ENCODE measurements at regions not wholly inside any gene's neighbourhood (a gene's known extent, or its start where the extent isn't known, plus 50 kb on each side); places are given as distances from the start of the nearest gene placed in this dataset.

DNA sequence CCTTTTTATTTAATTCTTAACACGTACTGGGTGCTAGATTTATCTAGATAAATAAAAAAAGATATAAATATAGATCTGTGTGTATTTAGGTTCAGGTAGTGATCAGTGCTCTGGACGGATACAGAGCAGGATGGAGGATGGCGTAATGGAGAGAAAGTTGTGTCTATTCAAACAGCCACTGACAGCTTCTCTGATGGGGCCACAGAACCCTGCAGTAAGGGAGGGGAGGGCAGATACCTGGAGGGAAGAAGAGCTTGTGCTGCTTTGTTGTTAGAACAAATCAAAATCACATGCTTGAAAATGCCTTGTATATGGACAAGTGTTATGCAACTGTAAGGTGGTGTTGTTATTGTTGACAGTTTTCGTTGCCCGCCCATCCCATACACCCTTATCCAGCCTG, 170.2 kb downstream of the UTP18 start:
- CTCF ChIA-PET, result no interaction called here
- BruUV-seq (replicated peaks), result no TSS peak
- no peak for TF ChIP-seq EZH2 (IDR thresholded peaks at IDR 0.05; ENCODE audit: low read length, unreplicated experiment)
- TF ChIP-seq, protein P1, sequence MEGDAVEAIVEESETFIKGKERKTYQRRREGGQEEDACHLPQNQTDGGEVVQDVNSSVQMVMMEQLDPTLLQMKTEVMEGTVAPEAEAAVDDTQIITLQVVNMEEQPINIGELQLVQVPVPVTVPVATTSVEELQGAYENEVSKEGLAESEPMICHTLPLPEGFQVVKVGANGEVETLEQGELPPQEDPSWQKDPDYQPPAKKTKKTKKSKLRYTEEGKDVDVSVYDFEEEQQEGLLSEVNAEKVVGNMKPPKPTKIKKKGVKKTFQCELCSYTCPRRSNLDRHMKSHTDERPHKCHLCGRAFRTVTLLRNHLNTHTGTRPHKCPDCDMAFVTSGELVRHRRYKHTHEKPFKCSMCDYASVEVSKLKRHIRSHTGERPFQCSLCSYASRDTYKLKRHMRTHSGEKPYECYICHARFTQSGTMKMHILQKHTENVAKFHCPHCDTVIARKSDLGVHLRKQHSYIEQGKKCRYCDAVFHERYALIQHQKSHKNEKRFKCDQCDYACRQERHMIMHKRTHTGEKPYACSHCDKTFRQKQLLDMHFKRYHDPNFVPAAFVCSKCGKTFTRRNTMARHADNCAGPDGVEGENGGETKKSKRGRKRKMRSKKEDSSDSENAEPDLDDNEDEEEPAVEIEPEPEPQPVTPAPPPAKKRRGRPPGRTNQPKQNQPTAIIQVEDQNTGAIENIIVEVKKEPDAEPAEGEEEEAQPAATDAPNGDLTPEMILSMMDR (conservative IDR thresholded peaks at IDR 0.05; ENCODE audit: low read depth, low read length), result no peak
- TF ChIP-seq EZH2phosphoT487 (IDR thresholded peaks at IDR 0.05; ENCODE audit: borderline replicate concordance, low read length), result no peak

GRCh38 chr17:51434434-51435170, 174.3 kb downstream of the UTP18 start:
- ChIA-PET POLR2A (ENCODE audit: unreplicated experiment) (interaction anchor here (0.7 kb wide), 1 partner anchor 89 kb away, joined by 3 read pairs; no protein-coding TSS in a partner anchor), CTCF (no interaction called here)
- intact Hi-C loops (cut with micrococcal nuclease), result no loop called here
- H3K27ac ChIP-seq (ENCODE audit: low read length), result no peak overlapping the region
- H3K9me2 ChIP-seq (replicated peaks; ENCODE audit: low read length), result no peaks in the 10 kb centered on the region
- DNase-seq, result peak; percentile 52
- no peak overlapping the region for H3K9ac ChIP-seq (ENCODE audit: low read length)
- no peaks in the 10 kb centered on the region for H3F3A ChIP-seq (ENCODE audit: low read length, unreplicated experiment)
- no peak overlapping the region for H2AFZ ChIP-seq (ENCODE audit: low read length)
- no peak for TF ChIP-seq EZH2phosphoT487 (IDR thresholded peaks at IDR 0.05; ENCODE audit: borderline replicate concordance, low read length)
- TF ChIP-seq EZH2 (IDR thresholded peaks at IDR 0.05; ENCODE audit: low read length, unreplicated experiment), result no peak
- TF ChIP-seq, protein P1 (conservative IDR thresholded peaks at IDR 0.05; ENCODE audit: low read depth, low read length), result no peak
- H3K9me3 ChIP-seq (ENCODE audit: low read length), result no peaks in the 10 kb centered on the region
- no peaks in the 10 kb centered on the region for H3K79me2 ChIP-seq (ENCODE audit: low read length)
- no peak for ATAC-seq
- no TSS peak for BruUV-seq (replicated peaks)
- H3K27me3 ChIP-seq (ENCODE audit: low read length), result no peaks in the 10 kb centered on the region
- H3K4me2 ChIP-seq (ENCODE audit: low read length), result no peak overlapping the region
- H4K20me1 ChIP-seq (ENCODE audit: low read length), result no peaks in the 10 kb centered on the region
- H3K4me1 ChIP-seq (ENCODE audit: insufficient read depth, low read length), result no peaks in the 10 kb centered on the region
- H3K36me3 ChIP-seq (ENCODE audit: low read depth, low read length), result no peaks in the 10 kb centered on the region
- no peak overlapping the region for H3K4me3 ChIP-seq (ENCODE audit: low read length)

More for the DNA sequence above, 170.2 kb downstream of the UTP18 start:
- no peaks in the 10 kb centered on the region for H3K36me3 ChIP-seq (ENCODE audit: low read depth, low read length)
- no peak for ATAC-seq
- no peak overlapping the region for H3K4me2 ChIP-seq (ENCODE audit: low read length)
- no peak for DNase-seq
- H4K20me1 ChIP-seq (ENCODE audit: low read length), result no peaks in the 10 kb centered on the region
- no peak overlapping the region for H3K27ac ChIP-seq (ENCODE audit: low read length)
- no peaks in the 10 kb centered on the region for H3F3A ChIP-seq (ENCODE audit: low read length, unreplicated experiment)
- H3K9ac ChIP-seq (ENCODE audit: low read length), result no peak overlapping the region
- peaks cover 6% of the 10 kb centered on the region for H3K27me3 ChIP-seq (ENCODE audit: low read length)
- no peaks in the 10 kb centered on the region for H3K4me1 ChIP-seq (ENCODE audit: insufficient read depth, low read length)
- H3K79me2 ChIP-seq (ENCODE audit: low read length), result no peaks in the 10 kb centered on the region
- intact Hi-C loops (cut with micrococcal nuclease), result no loop called here
- no peaks in the 10 kb centered on the region for H3K9me3 ChIP-seq (ENCODE audit: low read length)
- no peak overlapping the region for H3K4me3 ChIP-seq (ENCODE audit: low read length)
- no peak overlapping the region for H2AFZ ChIP-seq (ENCODE audit: low read length)
- no peaks in the 10 kb centered on the region for H3K9me2 ChIP-seq (replicated peaks; ENCODE audit: low read length)
- POLR2A ChIA-PET (ENCODE audit: unreplicated experiment), result no interaction called here

DNA sequence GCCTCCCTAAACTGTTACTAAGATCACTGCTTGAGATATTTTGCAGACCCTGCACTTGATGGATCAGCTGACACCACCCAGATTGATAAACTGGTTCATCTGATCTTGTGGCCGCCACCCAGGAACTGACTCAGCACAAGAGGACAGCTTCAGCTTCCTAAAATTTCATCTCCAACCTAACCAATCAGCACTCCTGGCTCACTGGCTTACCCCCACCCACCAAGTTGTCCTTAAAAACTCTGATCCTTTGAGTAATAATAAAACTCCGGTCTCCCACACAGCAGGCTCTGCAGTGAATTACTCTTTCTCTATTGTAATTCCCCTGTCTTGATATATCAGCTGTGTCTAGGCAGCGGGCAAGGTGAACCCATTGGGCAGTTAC, 174.8 kb downstream of the UTP18 start:
- no peak overlapping the region for H3K27ac ChIP-seq (ENCODE audit: low read length)
- ChIA-PET POLR2A (ENCODE audit: unreplicated experiment) (interaction anchor here (0.7 kb wide), 1 partner anchor 88 kb away, joined by 3 read pairs; no protein-coding TSS in a partner anchor), CTCF (no interaction called here)

More for the DNA sequence above, 174.8 kb downstream of the UTP18 start:
- Histone ChIP-seq H3K4me1 (ENCODE audit: insufficient read depth, low read length) (no peaks in the 10 kb centered on the region), H2AFZ (ENCODE audit: low read length) (no peak overlapping the region), H3K4me2 (ENCODE audit: low read length) (no peak overlapping the region), H3K9ac (ENCODE audit: low read length) (no peak overlapping the region), H3K36me3 (ENCODE audit: low read depth, low read length) (no peaks in the 10 kb centered on the region), H4K20me1 (ENCODE audit: low read length) (no peaks in the 10 kb centered on the region), H3K27me3 (ENCODE audit: low read length) (no peaks in the 10 kb centered on the region), H3K9me2 (replicated peaks; ENCODE audit: low read length) (no peaks in the 10 kb centered on the region), H3F3A (ENCODE audit: low read length, unreplicated experiment) (no peaks in the 10 kb centered on the region), H3K9me3 (ENCODE audit: low read length) (no peaks in the 10 kb centered on the region), H3K79me2 (ENCODE audit: low read length) (no peaks in the 10 kb centered on the region), H3K4me3 (ENCODE audit: low read length) (no peak overlapping the region)
- intact Hi-C loops (cut with micrococcal nuclease), result no loop called here
- BruUV-seq (replicated peaks), result no TSS peak
- no peak for ATAC-seq
- no peak for DNase-seq
- TF ChIP-seq, protein P1 (conservative IDR thresholded peaks at IDR 0.05; ENCODE audit: low read depth, low read length), result no peak
- TF ChIP-seq EZH2 (IDR thresholded peaks at IDR 0.05; ENCODE audit: low read length, unreplicated experiment), result no peak
- TF ChIP-seq EZH2phosphoT487 (IDR thresholded peaks at IDR 0.05; ENCODE audit: borderline replicate concordance, low read length), result no peak
